HEK293 (cell line): ENCODE measurements at regions not wholly inside any gene's neighbourhood (a gene's known extent, or its start where the extent isn't known, plus 50 kb on each side); places are given as distances from the start of the nearest gene placed in this dataset.

ENCODE experiments used
- CTCF ChIP-seq: fragments of 450-650 bp; formaldehyde crosslinking; IDR thresholded peaks from 2 replicates; pipeline ENCODE4 v1.5.1; 2016; ENCODE audit warnings: missing biosample characterization, missing genetic modification characterization
- KLF1 ChIP-seq: fragments of 450-650 bp; formaldehyde crosslinking; IDR thresholded peaks from 2 replicates; pipeline ENCODE4 v1.5.1; 2016; ENCODE audit warnings: missing biosample characterization, missing genetic modification characterization
- PATZ1 ChIP-seq: fragments of 450-650 bp; formaldehyde crosslinking; IDR thresholded peaks from 2 replicates; pipeline ENCODE4 v1.5.1; 2016; ENCODE audit warnings: missing biosample characterization, missing genetic modification characterization
- PRDM6 ChIP-seq: fragments of 450-650 bp; formaldehyde crosslinking; IDR thresholded peaks from 2 replicates; pipeline ENCODE4 v1.5.1; 2017; ENCODE audit warnings: missing biosample characterization, missing genetic modification characterization
- ZBTB7A ChIP-seq: fragments of 450-650 bp; formaldehyde crosslinking; IDR thresholded peaks from 2 replicates; pipeline ENCODE4 v1.5.1; 2016; ENCODE audit warnings: low read depth, missing biosample characterization, missing genetic modification characterization
- ZNF239 ChIP-seq: fragments of 450-650 bp; formaldehyde crosslinking; IDR thresholded peaks from 2 replicates; pipeline ENCODE4 v1.5.1; 2016; ENCODE audit warnings: missing biosample characterization, missing genetic modification characterization
- ZNF398 ChIP-seq: fragments of 450-650 bp; formaldehyde crosslinking; IDR thresholded peaks from 2 replicates; pipeline ENCODE4 v1.5.1; 2017; ENCODE audit warnings: missing biosample characterization, missing genetic modification characterization
- ZNF548 ChIP-seq: fragments of 450-650 bp; formaldehyde crosslinking; IDR thresholded peaks from 2 replicates; pipeline ENCODE4 v1.5.1; 2016; ENCODE audit warnings: missing biosample characterization, missing genetic modification characterization
- ZNF837 ChIP-seq: fragments of 450-650 bp; formaldehyde crosslinking; IDR thresholded peaks from 2 replicates; pipeline ENCODE4 v1.5.1; 2016; ENCODE audit warnings: missing biosample characterization, missing genetic modification characterization
- TF ChIP-seq, protein P1 (sequence below): fragments of 450-650 bp; formaldehyde crosslinking; IDR thresholded peaks from 2 replicates; pipeline ENCODE4 v1.5.1; 2016; ENCODE audit warnings: missing biosample characterization, missing genetic modification characterization
- TF ChIP-seq, protein P2 (sequence below): fragments of 450-650 bp; formaldehyde crosslinking; IDR thresholded peaks from 2 replicates; pipeline ENCODE4 v1.5.1; 2016; ENCODE audit warnings: missing biosample characterization, missing genetic modification characterization

DNA sequence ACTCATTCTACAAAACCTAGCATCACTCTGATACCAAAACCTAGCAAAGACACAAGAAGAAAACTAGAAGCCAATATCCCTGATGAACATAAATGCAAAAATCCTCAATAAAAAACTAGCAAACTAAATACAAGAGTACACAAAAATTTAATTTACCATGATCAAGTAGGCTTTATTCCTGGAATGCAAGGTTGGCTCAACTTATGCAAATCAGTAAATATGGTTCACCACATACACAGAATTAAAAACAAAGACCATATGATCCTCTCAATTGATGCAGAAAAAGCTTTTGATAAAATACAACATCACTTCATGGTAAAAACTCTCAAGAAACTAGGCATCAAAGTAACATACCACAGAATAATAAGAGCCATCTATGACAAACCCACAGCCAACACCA is 188.3 kb downstream of the ETAA1 start:
- TF ChIP-seq ZNF837 (tag by site-specific recombination) (no peak), PATZ1 (no peak), KLF1 (tag by site-specific recombination) (no peak), CTCF (tag by site-specific recombination) (no peak), ZNF548 (no peak), ZNF239 (tag by site-specific recombination) (no peak), ZBTB7A (tag by site-specific recombination) (no peak), ZNF398 (tag by site-specific recombination) (no peak), PRDM6 (tag by site-specific recombination) (no peak)
- TF ChIP-seq, protein P1, sequence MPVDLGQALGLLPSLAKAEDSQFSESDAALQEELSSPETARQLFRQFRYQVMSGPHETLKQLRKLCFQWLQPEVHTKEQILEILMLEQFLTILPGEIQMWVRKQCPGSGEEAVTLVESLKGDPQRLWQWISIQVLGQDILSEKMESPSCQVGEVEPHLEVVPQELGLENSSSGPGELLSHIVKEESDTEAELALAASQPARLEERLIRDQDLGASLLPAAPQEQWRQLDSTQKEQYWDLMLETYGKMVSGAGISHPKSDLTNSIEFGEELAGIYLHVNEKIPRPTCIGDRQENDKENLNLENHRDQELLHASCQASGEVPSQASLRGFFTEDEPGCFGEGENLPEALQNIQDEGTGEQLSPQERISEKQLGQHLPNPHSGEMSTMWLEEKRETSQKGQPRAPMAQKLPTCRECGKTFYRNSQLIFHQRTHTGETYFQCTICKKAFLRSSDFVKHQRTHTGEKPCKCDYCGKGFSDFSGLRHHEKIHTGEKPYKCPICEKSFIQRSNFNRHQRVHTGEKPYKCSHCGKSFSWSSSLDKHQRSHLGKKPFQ = no peak
- TF ChIP-seq, protein P2, sequence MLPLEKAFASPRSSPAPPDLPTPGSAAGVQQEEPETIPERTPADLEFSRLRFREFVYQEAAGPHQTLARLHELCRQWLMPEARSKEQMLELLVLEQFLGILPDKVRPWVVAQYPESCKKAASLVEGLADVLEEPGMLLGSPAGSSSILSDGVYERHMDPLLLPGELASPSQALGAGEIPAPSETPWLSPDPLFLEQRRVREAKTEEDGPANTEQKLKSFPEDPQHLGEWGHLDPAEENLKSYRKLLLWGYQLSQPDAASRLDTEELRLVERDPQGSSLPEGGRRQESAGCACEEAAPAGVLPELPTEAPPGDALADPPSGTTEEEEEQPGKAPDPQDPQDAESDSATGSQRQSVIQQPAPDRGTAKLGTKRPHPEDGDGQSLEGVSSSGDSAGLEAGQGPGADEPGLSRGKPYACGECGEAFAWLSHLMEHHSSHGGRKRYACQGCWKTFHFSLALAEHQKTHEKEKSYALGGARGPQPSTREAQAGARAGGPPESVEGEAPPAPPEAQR (tag by site-specific recombination) = no peak
